WERI-Rb-1 (cell line): ENCODE measurements at regions not wholly inside any gene's neighbourhood (a gene's known extent, or its start where the extent isn't known, plus 50 kb on each side); places are given as distances from the start of the nearest gene placed in this dataset.

ENCODE experiments used
- DNase-seq: peaks from one replicate; pipeline ENCODE4 v3.0.0-alpha.2; 2020
- H3K27ac ChIP-seq: fragments of 250-450 bp; sonication (Bioruptor Pico); 2 replicates; pipeline ENCODE4 v1.5.1; 2020; ENCODE audit warnings: mild to moderate bottlenecking, moderate library complexity
- H3K27me3 ChIP-seq: fragments of 250-450 bp; sonication (Bioruptor Pico); 2 replicates; pipeline ENCODE4 v1.5.1; 2021; ENCODE audit warnings: mild to moderate bottlenecking, low read depth, moderate library complexity; ENCODE audit not compliant: insufficient read depth, severe bottlenecking
- H3K36me3 ChIP-seq: fragments of 250-450 bp; sonication (Bioruptor Pico); 2 replicates; pipeline ENCODE4 v1.5.1; 2020; ENCODE audit warnings: mild to moderate bottlenecking, moderate library complexity
- H3K4me3 ChIP-seq: 2 replicates; pipeline ENCODE4 v1.5.1; 2011; ENCODE audit warnings: low read depth, mild to moderate bottlenecking, control low read depth, low read length
- H3K9me3 ChIP-seq: fragments of 250-450 bp; sonication (Bioruptor Pico); 2 replicates; pipeline ENCODE4 v1.5.1; 2021; ENCODE audit warnings: mild to moderate bottlenecking, moderate library complexity; ENCODE audit not compliant: severe bottlenecking
- CTCF ChIP-seq: IDR thresholded peaks from 2 replicates; pipeline ENCODE4 v1.5.1; 2011; ENCODE audit warnings: low read depth, mild to moderate bottlenecking, control low read depth, inconsistent platforms, low read length

GRCh38 chr2:105598829-105599698, 145.6 kb upstream of the NCK2 start:
- Histone ChIP-seq H3K27me3 (no peaks in the 10 kb centered on the region), H3K4me3 (no peak overlapping the region), H3K27ac (no peak overlapping the region), H3K9me3 (no peaks in the 10 kb centered on the region), H3K36me3 (no peaks in the 10 kb centered on the region)
- TF ChIP-seq CTCF: no peak
- DNase-seq: no peak

DNA sequence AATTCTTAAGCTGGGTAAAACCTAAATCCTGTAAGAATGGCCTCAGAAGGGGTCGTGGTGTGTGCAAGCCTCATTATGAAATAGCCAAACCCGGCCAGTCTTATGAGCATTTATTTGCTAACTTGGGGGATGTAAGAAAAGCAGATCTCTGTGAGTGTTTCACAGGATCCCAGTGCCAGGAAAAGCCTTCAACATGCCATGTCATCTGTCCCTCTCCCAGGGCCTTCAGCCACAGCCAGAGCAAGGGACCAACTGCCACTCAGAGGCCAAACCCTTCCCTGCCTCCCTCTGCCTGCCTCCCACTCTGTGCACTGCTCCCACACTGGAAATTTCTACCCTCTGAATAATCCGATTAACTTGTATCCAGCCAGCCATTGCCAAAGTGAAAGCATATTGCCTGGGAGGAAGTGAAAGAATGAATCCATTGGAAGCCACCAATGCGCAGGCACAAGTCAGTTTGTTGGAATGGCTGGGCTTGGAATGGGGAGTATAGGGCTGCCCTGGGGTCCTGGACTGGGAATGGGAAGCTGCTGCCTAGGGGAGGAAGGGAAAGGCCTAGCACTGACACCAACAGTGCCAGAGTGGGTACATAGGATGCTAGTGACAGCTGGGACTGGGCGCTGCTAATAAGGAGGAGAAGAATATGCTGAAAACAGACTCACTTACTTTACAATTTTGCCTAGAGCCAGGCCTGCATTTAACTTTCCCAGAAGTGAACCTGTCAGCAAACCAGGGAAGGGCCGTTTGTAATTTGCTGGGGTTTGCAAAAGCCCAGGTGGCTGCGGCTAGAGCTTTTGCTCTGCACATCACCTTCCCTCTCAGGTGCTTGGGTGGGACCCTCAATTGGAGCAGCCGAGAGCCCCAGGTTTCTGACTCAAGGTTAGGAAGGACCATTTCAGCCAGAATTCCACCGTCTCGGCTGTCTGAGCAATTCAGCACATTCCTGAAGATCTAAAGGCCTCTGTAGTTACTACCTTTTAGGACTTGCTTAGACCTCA, 146.6 kb upstream of the NCK2 start:
- Histone ChIP-seq H3K36me3 (no peaks in the 10 kb centered on the region), H3K27me3 (no peaks in the 10 kb centered on the region), H3K4me3 (no peak overlapping the region), H3K9me3 (no peaks in the 10 kb centered on the region), H3K27ac (peak overlapping the region; percentile 38; the same call in 1 of the 2 replicates)
- no peak for TF ChIP-seq CTCF
- peak; percentile 83 for DNase-seq

- Histone ChIP-seq H3K27ac (no peak overlapping the region), H3K4me3 (no peak overlapping the region)
These were observed 147.5 kb upstream of the NCK2 start for GRCh38 chr2:105597011-105597805.

DNA sequence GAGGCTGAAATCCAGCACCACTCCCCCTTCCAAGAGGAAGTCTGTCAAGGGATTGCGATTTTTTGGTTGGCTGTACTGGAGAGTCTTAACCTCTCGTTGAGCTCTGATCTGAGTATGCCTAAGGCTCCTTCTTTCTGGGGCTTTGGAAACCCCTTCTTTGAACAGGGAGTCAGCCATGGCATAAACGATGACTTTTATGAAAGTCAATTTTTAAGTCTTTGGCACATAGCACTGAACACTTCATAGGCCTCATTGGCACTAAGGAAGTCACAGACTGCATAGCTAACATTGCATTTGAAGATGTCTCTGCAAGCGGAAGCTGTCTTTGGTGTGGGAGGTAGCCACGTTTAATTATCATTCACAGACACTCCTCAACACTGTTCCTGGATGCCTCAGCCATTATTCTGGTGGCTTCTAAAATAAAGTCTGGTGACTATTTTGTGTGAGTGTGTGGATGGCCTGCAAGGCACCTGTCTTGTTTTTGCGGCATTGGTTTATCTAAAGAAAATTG, 148.2 kb upstream of the NCK2 start:
- Histone ChIP-seq H3K27me3 (no peaks in the 10 kb centered on the region), H3K9me3 (no peaks in the 10 kb centered on the region), H3K4me3 (no peak overlapping the region), H3K27ac (no peak overlapping the region), H3K36me3 (no peaks in the 10 kb centered on the region)
- TF ChIP-seq CTCF: no peak
- DNase-seq: no peak

More at GRCh38 chr2:105597011-105597805, 147.5 kb upstream of the NCK2 start:
- DNase-seq: no peak
- Histone ChIP-seq H3K36me3 (no peaks in the 10 kb centered on the region), H3K27me3 (no peaks in the 10 kb centered on the region), H3K9me3 (no peaks in the 10 kb centered on the region)
- no peak for TF ChIP-seq CTCF

- no peaks in the 10 kb centered on the region for H3K9me3 ChIP-seq
- no peaks in the 10 kb centered on the region for H3K27me3 ChIP-seq
- no peak for TF ChIP-seq CTCF
- no peak overlapping the region for H3K27ac ChIP-seq
- H3K4me3 ChIP-seq: no peak overlapping the region
- H3K36me3 ChIP-seq: no peaks in the 10 kb centered on the region
- DNase-seq: no peak
These were observed 149.2 kb upstream of the NCK2 start for GRCh38 chr2:105595536-105595935.
